ENCODE measurements at regions not wholly inside any gene's neighbourhood (a gene's known extent, or its start where the extent isn't known, plus 50 kb on each side); places are given as distances from the start of the nearest gene placed in this dataset.

DNA sequence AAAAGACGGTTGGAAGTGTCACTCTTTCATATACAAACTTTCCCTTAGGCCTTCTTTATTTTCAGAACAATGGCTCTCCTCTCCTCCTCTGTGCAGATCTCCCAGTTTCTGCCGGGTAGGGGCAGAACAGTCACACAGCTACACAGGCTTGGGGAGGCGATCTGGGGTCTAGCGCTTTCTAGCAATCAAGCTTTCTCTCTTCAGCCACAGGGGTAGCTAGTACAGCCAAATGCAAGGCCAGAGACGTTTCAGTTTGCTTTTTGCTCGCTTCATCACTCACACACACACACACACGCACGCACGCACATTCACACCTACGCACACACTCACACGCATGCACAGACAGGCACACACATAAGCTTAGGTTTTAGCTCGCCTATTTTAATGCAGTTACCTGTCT lies 104.3 kb downstream of the SPATA19 start (continued):
- no peak for TF ChIP-seq GTF2F1 (IDR thresholded peaks at IDR 0.05; ENCODE audit: low read depth, low read length)

DNA sequence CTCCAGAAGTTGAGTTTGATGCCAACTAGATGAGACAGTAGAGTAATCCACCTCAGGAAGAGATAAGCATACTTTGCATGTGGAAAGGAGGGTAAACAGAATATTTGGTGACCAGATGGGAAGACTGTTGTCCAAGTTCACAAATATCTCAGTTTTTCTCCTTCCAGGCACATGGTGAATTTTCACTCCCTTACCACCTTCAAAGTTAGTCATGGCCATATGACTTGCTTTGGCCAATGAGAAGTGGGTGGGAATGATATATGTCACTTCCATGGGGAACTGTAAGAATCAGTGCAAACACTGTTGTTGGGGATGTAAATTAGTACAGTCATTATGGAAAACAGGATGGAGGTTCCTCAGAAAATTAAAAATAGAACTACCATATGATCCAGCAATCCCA lies 105.8 kb downstream of the SPATA19 start:
- no TSS peak for BruUV-seq (replicated peaks)
- POLR2A ChIA-PET: no interaction called here
- H3K36me3 ChIP-seq (ENCODE audit: control insufficient read depth, insufficient read depth, low read length): no peaks in the 10 kb centered on the region
- no peak overlapping the region for H2AFZ ChIP-seq (ENCODE audit: low read depth, low read length)
- intact Hi-C loops (cut with micrococcal nuclease): no loop called here
- FAIRE-seq (no peak), DNase-seq (ENCODE audit: extremely low read depth in 1 of 4, low spot score in 3 of 4) (no peak), ATAC-seq (no peak)
- no peaks in the 10 kb centered on the region for H3K4me1 ChIP-seq (replicated peaks in 1 of 2; ENCODE audit: control insufficient read depth in 2 of 2, insufficient read depth in 2 of 2, low read length in 2 of 2)
- no peaks in the 10 kb centered on the region for H3K79me2 ChIP-seq (ENCODE audit: control insufficient read depth, insufficient read depth, low read length)
- no peak overlapping the region for H3K27ac ChIP-seq (ENCODE audit: extremely low read depth, low read depth, low read length)
- no peak for TF ChIP-seq CBFA2T2 (conservative IDR thresholded peaks at IDR 0.05)
- TF ChIP-seq, protein P1, sequence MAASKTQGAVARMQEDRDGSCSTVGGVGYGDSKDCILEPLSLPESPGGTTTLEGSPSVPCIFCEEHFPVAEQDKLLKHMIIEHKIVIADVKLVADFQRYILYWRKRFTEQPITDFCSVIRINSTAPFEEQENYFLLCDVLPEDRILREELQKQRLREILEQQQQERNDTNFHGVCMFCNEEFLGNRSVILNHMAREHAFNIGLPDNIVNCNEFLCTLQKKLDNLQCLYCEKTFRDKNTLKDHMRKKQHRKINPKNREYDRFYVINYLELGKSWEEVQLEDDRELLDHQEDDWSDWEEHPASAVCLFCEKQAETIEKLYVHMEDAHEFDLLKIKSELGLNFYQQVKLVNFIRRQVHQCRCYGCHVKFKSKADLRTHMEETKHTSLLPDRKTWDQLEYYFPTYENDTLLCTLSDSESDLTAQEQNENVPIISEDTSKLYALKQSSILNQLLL (CRISPR knock-in tag; IDR thresholded peaks at IDR 0.05; ENCODE audit: borderline replicate concordance): no peak
- TF ChIP-seq ZNF316 (IDR thresholded peaks at IDR 0.05): no peak
- TF ChIP-seq RHOXF2B (CRISPR knock-in tag; conservative IDR thresholded peaks at IDR 0.05): no peak
- TF ChIP-seq ZFPM2 (CRISPR knock-in tag; IDR thresholded peaks at IDR 0.05): no peak
- TF ChIP-seq ZFX (CRISPR knock-in tag; IDR thresholded peaks at IDR 0.05): no peak
- TF ChIP-seq, protein P2, sequence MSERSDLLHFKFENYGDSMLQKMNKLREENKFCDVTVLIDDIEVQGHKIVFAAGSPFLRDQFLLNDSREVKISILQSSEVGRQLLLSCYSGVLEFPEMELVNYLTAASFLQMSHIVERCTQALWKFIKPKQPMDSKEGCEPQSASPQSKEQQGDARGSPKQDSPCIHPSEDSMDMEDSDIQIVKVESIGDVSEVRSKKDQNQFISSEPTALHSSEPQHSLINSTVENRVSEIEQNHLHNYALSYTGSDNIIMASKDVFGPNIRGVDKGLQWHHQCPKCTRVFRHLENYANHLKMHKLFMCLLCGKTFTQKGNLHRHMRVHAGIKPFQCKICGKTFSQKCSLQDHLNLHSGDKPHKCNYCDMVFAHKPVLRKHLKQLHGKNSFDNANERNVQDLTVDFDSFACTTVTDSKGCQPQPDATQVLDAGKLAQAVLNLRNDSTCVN (CRISPR knock-in tag; IDR thresholded peaks at IDR 0.05): no peak
- TF ChIP-seq, protein P3, sequence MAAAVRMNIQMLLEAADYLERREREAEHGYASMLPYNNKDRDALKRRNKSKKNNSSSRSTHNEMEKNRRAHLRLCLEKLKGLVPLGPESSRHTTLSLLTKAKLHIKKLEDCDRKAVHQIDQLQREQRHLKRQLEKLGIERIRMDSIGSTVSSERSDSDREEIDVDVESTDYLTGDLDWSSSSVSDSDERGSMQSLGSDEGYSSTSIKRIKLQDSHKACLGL (CRISPR knock-in tag; IDR thresholded peaks at IDR 0.05; ENCODE audit: borderline replicate concordance, poor library complexity, severe bottlenecking): no peak
- TF ChIP-seq HCFC1 (IDR thresholded peaks at IDR 0.05; ENCODE audit: low read depth, low read length): no peak
- no peak for TF ChIP-seq NR2F6 (CRISPR knock-in tag; IDR thresholded peaks at IDR 0.05)
- TF ChIP-seq, protein P4, sequence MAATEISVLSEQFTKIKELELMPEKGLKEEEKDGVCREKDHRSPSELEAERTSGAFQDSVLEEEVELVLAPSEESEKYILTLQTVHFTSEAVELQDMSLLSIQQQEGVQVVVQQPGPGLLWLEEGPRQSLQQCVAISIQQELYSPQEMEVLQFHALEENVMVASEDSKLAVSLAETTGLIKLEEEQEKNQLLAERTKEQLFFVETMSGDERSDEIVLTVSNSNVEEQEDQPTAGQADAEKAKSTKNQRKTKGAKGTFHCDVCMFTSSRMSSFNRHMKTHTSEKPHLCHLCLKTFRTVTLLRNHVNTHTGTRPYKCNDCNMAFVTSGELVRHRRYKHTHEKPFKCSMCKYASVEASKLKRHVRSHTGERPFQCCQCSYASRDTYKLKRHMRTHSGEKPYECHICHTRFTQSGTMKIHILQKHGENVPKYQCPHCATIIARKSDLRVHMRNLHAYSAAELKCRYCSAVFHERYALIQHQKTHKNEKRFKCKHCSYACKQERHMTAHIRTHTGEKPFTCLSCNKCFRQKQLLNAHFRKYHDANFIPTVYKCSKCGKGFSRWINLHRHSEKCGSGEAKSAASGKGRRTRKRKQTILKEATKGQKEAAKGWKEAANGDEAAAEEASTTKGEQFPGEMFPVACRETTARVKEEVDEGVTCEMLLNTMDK (IDR thresholded peaks at IDR 0.05; ENCODE audit: borderline replicate concordance, insufficient read depth, low read depth, low read length, poor library complexity, severe bottlenecking): no peak
- no peak for TF ChIP-seq U2AF1 (optimal IDR thresholded peaks at IDR 0.05; ENCODE audit: low read depth, low read length)
- TF ChIP-seq PTTG1 (tag; IDR thresholded peaks at IDR 0.05; ENCODE audit: low read depth): no peak
- TF ChIP-seq ZNF347 (CRISPR knock-in tag; IDR thresholded peaks at IDR 0.05; ENCODE audit: low read depth): no peak
- TF ChIP-seq POLR2B (IDR thresholded peaks at IDR 0.05; ENCODE audit: low read depth, partially characterized antibody): no peak
- no peaks in the 10 kb centered on the region for H4K20me1 ChIP-seq (replicated peaks; ENCODE audit: control insufficient read depth, insufficient read depth, low read length)
- CTCF ChIA-PET (ENCODE audit: low intra/inter-chr PET ratio): no interaction called here
- H3K9me1 ChIP-seq (ENCODE audit: control insufficient read depth, insufficient read depth, low read length): no peaks in the 10 kb centered on the region
- no peak overlapping the region for H3K9ac ChIP-seq (ENCODE audit: insufficient read depth in 1 of 2, low read depth in 2 of 2, low read length in 2 of 2)
- in situ Hi-C loops (cut with MboI): no loop called here
- H3K9me3 ChIP-seq (replicated peaks; ENCODE audit: control insufficient read depth, insufficient read depth, low read depth, low read length): no peaks in the 10 kb centered on the region
- H3K4me3 ChIP-seq: no peak overlapping the region
- H3K4me2 ChIP-seq (ENCODE audit: insufficient read depth, low read length): no peak overlapping the region
- no peaks in the 10 kb centered on the region for H3K27me3 ChIP-seq (ENCODE audit: control insufficient read depth in 2 of 2, insufficient read depth in 2 of 2, low read length in 2 of 2)
